ENCODE measurements at regions not wholly inside any gene's neighbourhood (a gene's known extent, or its start where the extent isn't known, plus 50 kb on each side); places are given as distances from the start of the nearest gene placed in this dataset.
"Not testable (repeated sequence)": the region's sequence is repeated elsewhere in the genome, so short reads cannot be mapped to it uniquely, and the experiment has no call there.

DNA sequence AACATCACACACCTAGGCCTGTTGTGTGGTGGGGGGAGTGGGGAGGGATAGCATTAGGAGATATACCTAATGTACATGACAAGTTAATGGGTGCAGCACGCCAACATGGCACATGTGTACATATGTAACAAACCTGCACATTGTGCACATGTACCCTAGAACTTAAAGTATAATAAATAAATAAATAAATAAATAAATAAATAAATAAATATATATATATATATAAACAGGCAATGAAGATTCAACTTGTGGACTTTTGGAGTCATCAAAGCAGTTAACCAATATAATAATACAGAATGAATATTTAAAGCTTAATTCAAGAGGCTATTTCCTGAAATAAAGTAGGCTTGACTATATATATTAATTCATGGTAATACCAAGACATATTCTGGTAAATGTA is 167.0 kb downstream of the FOXD2 start:
- not testable (repeated sequence) for DNase-seq

DNA sequence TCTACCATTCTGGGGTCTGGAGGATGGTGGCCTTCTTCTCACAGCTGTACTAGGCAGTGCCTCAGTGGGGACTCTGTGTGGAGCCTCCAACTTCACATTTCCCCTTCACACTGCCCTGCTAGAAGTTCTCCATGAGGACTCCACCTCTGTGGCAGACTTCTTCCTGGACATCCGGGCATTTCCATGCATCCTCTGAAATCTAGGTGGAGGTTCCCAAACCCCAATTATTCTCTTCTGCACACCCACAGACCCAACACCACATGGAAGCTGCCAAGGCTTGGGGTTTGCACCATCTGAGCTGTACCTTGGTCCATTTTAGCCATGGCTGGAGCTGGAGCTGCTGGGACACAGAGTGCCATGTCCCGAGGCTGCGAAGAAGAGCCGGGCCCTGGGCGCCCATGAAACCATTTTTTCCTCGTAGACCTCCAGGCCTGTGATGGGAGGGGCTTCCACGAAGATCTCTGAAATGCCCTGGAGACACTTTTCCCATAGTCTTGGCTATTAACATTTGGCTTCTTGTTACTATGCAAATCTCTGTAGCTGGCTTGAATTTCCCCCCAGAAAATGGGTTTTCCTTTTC is 170.5 kb downstream of the FOXD2 start:
- DNase-seq, result no peak

DNA sequence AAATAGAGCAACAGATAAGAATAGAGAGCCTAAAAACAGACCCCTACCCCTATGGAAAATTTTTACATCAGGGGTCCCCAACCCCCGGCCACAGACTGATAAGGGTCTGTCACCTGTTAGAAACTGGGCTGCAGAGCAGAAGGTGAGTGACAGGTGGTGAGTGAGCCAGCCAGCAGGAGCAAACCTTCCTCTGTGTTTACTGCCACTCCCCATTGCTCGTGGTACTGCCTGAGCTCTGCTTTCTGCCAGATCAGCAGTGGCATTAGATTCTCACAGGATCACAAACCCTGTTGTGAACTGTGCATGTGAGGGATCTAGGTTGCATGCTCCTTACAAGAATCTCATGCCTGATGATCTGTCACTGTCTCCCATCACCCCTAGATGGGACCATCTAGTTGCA is 174.1 kb downstream of the FOXD2 start:
- no peak for DNase-seq

DNA sequence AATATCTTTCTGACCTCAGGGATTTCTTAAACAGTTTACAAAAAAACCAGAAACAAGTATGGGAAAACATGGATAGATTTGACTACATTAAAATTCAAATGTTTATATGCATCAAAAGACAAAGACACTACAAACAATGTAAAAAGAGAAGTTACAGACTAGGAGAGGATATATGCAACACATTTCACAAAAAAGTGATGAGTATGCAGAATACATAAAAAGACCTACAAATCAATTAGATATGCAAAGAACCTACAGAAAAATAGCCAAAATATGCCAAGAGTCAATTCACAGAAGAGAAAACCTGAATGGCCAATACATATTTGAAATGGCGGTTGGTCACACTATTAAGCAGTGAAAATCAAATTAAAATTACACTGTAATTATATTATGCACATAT is 175.0 kb downstream of the FOXD2 start:
- DNase-seq, result no peak

DNA sequence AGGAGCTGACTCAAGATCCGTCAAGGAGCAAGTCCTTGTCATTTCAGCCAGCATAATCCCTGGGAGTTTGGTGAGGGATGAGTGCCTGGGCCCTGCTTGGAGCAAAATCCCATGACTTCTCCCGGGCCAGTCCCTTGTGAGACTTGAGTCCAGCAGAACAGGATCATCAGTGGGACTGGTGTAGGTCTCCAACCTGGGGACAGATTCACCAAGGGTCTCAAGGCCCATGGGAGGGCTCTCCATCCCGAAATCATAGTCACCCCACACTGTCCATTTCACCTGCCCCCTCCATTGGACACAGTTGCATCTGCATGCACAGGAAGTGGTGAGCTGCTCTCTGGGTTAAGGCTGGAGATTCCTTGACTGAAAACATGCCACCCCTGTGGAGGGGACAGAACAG is 178.2 kb downstream of the FOXD2 start:
- DNase-seq, result no peak

DNA sequence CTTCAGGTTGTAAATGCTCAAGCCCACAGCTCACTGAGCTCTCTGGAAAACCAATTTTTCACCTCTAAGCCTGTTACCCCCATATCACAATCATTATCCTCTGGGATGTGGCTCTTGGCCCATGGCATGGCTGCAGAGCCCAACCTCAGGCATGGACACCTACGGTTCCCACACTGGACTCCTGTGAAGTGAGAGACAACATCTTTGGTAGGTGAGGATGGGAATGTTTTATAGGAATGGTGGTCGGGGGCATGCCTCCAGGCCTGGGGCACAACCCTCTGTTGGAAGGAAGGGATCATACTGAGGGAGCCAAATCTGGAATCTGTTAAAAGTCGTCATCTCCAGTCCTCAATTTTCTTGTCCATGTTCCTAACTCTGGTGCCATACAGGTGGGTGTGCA is 179.1 kb downstream of the FOXD2 start:
- no peak for DNase-seq

DNA sequence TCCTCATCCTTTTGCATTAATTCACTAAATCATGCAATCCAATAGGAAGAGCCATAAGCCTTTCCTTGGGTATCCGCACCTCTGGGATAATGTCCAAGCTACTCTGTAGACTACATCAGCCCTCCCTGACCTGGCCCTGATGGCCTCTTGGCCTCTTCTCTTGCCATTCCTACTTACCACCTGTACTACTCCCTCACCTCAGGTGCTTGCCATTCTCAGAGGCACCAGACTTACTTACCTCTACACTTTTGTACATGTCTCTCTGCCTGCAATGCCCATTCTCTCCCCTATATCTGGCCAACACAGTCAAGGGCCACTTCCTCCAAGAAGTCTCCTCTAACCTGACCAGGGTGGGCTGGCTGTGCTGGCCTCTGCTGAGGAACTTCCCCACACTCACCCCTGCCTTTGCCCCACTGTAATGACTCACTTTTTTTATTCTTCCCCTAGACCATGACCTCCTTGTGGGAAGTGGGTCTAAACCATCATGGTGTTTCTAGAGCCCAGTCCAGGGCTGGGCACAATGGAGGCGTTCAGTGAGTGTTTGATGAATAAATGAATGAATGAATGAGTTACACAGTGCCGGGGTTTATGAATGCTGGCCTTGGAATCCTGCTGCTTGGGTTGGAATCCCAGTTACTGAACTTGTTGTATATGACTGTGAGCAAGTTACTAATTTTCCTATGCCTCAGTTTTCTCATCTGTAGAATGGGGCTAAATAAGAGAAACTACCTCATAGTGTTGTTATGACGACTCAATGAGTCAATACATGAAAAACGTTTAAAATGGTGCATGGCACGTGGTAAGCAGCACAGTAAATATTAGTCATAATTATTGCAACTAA is 179.8 kb downstream of the FOXD2 start:
- no peak for DNase-seq

DNA sequence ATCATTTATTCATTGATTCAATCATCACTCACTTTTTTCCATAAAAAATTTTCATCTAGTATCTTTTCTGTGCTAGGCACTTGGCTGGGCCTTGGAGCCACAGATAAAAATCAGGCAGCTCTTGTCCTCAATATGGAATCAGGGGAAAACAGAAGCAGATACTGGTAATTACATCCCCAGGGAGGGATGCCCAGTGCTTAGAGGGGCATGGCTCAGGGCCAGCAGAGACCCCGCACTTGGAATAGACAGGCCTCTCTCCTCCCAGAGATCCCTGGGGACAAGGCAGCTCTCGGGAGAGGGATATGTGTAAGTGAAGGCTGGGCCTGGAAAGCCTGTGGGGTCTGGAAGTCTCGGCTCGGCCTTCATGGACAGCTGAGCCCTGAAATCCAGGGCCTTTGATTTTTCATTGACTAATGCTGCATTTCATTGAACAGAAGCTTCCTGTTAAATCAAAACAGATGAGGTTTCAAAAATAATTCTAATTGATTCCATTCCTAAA is 180.4 kb downstream of the FOXD2 start:
- no peak for DNase-seq

DNA sequence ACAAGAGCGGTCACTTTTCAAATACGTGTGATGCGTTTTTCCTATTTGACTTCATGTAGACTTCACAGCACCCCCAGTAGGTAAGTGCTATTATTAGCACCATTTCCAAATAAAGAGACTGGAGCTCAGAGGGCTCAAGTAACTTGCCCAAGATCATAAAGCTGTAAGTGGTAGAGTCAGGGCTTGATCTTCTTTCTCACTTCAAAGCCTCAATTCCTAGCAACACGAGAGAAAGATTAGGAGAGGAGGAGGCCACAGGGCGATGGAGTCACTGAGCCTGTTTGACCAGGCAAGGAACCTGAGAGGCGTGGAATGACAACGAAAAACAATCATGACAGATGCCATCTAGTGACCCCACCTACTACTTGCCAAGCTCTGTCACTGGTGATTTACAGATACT is 181.0 kb downstream of the FOXD2 start:
- DNase-seq, result no peak

DNA sequence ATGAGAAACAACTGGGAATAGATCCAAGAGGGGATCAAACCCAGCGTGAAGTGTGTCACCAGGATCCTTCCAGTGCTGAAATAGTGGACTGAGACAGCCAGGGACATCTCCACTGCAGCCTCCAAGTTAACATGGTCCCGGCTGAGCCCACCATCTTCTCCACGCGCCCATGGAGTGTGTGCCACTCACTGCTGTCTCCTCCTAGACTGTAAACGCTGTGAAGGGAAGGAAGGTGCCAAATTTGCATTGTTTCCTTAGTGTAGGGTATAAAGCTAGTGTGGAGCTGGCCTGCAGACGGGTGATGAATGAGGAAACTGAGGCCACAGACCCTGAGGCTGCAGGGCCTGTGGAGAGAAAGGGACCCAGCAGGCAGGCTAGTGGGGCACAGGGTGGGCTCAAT is 183.6 kb downstream of the FOXD2 start:
- no peak for DNase-seq

DNA sequence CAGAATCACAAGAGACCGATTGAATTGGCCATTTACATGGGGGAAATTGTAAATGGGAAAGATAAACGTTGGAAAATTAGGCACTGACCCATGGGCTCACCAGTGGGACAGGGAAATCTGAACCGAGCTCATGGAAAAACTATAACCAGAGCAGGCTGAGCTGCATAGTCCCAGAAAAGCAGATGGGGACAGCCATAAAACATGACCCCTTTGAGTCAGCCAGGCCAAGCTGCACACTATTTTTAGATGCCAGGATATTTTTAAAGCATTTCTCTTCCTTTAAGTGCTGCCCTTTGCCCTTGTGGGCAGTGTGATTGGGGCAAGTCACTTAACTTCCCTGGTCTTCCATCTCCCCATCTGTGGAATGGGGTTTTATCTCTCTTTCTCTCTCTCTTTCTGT is 184.1 kb downstream of the FOXD2 start:
- DNase-seq, result no peak

DNA sequence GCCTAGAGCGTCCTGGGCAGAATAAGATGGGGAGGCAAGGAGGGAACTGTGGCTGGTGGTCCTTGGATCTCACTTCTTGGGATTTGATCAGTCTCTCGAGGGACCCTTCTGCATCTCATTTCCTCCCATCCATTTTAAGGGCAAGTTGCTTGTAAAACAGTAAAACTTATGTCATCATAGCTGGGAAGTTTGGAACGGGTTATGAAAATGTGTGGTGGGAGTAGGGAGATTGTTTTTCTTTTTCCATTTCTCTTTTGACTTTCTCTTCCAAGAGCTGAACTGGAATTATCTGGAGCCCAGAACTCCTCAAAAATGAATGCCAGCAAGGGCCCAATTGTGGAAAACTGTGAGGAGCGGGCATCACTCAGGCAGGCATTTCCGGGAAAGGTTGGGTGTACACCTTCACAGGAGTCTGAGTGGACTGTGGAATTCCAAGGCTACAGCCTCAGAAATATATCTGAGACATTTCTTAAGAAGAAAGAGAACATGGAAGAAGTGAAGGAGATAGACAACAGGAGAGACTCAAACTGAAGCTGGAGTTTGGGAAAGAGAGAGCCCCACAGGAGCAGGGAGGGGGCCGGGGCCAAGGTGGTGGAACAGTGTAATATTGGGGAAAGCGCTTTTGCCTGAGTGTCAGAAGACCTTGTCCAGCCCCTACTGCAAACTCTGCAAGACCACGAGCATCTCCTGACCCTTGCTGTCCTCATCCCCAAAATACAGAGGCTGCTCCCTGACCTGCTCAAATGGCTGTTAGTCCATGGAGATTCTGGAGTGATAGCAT is 185.1 kb downstream of the FOXD2 start:
- DNase-seq, result no peak

DNA sequence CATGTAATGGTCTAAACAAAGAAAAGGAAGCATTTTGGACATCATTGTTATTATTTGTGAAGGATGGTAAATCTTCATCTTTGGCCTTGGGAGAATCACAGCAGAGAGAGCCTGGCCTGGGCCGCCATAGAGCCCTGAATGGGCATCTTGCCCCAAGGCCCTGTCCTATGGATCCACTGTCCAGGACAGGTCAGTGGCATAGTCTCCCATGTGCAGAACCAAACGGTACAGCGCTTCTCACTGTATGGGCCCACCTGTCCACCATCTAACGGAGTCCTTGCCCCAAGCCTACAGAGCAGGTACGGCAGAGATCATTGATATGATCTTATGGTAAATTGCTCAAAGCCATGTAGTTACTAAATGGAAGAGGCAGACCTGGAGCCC is 185.7 kb downstream of the FOXD2 start:
- no peak for DNase-seq

DNA sequence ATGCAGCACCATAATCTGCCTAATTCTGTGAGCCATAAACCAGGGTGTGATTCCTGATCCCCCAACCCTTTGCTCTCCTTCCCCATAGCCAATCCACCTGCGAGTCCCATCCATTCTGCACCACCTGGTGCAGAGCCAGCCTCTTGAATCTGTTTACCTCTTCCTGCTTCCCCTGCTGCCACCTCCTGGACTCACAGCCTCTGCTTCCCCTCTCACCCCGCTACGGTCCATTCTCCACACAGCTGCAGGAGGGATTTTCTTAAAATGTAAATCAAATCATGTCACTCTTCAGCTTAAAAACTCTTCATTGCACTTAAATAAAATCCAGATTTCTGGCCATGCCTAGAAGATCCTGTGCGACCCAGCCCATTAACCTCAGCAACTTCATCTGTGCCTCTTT is 186.7 kb downstream of the FOXD2 start:
- DNase-seq, result peak in 1 of 2 experiments; percentile 3

DNA sequence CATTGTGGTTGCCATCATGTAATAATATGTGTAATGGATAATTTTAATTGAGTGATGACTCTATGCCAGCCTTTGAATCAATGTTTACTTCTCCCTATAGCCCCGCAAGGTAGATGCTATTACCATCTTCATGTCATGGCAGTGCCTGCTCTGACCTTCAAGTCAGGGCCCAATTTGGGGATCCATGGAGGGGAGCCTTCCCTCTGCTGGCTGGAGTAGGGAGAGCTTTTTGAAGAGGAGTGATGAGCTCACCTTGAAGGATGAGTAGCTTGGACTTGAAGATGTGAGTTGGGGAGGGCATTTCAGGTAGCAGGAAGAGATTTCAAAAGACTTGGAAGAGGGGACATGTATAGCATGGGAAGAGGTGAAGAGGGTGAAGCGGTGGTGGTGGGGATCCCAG is 189.2 kb downstream of the FOXD2 start:
- no peak for DNase-seq

DNA sequence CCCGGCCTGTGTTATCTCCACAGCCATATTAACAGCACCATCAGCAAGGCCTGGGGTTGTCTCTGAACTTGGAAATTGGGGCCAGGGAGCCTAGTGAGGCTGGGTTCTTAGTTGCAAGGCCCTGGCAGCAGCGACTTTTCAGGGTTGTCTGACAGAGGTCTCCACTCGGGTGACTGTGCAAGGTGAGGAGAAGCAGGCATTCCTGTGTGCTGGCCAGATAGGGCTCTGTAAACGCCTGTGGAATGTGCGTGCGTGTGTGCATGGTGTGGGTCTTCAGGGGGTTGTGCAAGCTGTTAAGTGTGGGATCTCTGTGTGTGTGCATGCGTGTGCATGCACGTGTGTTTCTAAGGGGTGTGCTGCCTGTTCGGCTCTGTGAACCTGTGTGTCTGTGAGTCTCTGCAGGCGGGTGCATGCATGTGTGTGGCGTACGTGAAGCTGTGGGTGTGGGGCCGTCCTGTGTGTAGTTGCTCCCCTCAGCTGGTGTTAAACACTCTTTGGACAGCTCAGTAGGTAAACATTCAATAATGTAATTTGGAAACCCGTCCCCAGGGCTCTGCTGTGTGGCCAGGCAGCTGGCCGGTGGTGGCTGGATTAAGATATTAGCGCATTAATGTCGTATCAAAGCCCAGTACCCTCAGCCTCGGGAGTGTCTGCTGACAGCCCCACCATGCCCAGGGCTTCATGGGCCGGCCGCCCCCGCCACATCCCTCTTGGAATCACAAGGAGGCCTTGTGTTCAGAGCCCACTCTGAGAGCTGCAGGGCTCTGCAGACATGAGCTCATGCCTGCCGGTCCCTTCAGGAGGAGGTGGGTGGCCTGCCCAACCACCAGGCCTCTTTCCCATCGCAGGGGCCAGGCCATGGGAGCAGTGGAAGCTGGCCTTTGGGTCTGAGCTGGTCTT is 189.9 kb downstream of the FOXD2 start:
- no peak for DNase-seq

DNA sequence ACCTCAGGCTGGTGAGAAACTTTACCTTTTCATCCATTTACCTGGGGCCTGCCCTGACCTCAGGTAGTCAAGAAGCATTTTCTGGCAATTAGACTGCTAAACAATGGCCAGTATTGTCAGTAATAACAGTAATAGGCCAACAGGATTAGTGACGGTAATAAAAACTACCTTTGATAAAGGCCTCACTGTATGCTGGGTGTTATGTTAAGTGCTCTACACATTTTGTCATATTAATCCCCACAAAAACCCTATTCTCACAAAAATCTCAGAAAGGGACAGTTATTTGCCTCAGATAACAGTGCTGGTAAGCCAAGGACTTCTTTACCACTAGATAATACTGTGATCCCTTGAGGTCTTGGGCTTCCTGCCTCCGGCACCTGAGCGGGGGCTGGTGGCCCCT is 191.4 kb downstream of the FOXD2 start:
- DNase-seq, result no peak

DNA sequence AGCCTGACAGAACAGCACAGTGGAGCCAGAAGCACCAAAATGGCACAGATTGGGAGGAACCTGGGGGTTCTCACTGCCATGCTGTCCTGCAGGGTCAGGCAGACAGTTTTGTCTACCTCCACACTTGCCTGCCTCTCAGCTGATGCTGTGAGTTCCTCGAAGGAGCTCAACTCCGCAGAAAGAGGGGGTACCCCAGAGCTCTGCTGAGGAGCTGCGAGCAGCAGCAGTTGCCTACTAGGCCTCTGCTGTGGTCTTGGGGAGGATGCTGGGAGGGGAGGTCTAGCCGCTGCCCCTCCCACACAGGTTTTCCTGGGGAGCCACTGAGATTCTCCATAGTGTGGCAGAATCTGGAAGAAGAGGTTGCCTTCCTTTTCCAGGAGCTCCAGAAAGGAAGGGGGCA is 192.5 kb downstream of the FOXD2 start:
- no peak for DNase-seq

DNA sequence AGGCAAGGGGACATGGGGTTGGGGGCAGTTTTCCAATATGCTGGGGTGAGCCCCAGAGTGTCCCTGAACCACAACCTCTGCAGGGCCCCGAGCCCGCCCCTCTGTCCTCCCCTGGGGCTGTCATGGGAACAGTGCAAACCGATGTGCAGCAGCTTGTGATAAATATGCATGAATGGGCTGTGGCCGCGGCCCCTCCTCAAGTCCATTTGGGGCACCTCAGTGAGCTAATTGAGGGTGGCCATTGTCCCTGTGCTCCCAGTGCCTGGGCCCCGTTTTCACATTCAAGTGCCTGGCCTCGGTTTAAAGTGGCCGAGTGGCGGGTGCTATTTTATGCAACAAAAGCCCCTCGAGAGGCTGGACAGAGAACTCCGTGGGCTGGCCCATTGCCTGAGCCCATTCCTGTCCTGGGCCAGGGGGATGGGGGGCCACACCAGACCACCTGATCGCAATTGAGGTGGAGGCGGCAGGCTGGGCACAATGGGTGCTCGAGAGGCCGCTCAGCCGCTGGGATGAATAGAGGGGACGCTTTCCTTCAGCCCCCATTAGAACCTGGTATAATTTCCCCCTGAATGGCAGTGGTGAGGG is 193.7 kb downstream of the FOXD2 start:
- DNase-seq, result no peak

DNA sequence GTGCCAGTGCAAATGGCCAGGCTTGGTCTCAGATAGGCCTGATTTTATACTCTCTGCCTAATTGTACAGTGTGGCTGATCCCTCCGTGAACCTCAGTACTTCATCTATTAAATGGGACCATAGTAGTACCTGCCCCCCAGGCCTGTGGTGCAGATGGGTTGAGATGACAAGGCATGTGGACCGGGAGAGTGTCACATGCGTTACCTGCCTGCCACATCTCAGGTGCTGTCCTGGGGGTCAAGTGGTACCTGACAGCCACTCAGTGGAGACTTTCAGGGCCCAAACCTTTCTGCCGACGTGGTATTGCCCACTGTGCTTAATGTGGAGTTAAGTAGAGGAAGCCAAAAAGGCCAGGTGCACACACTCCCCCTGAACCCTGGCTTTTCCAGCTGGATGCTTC is 197.3 kb downstream of the FOXD2 start:
- no peak for DNase-seq

DNA sequence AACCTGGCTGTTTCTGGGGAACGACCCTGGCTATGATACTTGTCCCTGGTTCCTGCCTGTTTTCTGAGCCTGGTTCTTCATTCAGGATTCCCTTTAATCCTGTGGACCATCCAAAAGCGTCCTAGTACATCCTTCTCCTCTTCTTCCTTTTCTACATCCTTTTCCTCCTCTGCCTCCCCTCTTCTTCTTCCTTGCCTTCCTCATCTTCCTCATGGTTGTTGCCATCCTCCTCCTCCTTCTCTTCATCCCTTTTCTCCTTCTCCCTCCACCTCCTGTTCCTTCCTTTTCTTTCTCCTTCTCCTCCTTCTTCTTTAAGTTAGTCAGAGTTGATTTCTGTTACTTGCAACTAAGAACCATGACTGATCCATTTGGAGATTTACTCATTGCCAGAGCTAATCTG is 197.8 kb downstream of the FOXD2 start:
- DNase-seq, result no peak

DNA sequence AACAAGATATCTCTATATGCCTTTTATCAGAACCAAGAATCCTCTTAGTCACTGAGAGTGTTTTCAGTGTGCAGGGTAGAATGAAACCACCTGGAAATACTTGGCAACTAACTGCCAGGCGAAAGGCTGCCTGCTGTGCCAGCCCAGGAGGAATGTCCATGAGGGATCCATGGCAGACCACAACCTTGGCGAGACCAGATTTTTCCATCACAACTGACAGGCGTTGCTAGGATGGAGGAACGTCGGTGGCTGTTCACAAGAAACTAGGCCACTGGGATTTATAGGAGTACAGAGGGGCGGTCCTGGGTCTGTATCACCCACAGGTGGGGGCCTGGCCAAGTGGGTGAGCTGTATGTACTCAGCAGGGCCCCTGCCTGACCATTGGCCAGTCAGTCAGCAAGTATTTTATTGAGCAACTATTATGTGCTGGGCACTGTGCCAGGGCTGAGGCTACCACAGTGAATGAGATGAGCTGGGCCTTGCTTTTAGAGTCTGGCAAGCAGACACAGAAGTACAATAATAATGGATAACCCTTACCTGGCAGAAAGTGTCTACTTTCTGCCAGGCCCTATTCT is 199.4 kb downstream of the FOXD2 start:
- no peak for DNase-seq

Measured in NCI-H1930 (cell line).